Fibroblast of mammary gland (primary cell): ENCODE measurements at regions not wholly inside any gene's neighbourhood (a gene's known extent, or its start where the extent isn't known, plus 50 kb on each side); places are given as distances from the start of the nearest gene placed in this dataset.

Experiments
- DNase-seq: peaks from one replicate; pipeline ENCODE4 v3.0.0-alpha.2; 2010; ENCODE audit warnings: low read depth
- H3K4me3 ChIP-seq: 2 replicates; pipeline ENCODE4 v1.5.1; 2011; ENCODE audit warnings: low read depth, mild to moderate bottlenecking, low read length, moderate library complexity; ENCODE audit not compliant: control insufficient read depth
- CTCF ChIP-seq: conservative IDR thresholded peaks from 2 replicates; pipeline ENCODE4 v1.5.1; 2011; ENCODE audit warnings: low read depth, low read length, inconsistent platforms; ENCODE audit not compliant: control insufficient read depth, insufficient read depth

- DNase-seq: peak; percentile 55
- H3K4me3 ChIP-seq: no peak overlapping the region
- TF ChIP-seq CTCF: peak; percentile 37
Observed at GRCh38 chr14:82855912-82856391, 1322.3 kb upstream of the SEL1L start.

GRCh38 chr14:82861313-82861712 lies 1327.7 kb upstream of the SEL1L start:
- no peak overlapping the region for H3K4me3 ChIP-seq
- no peak for TF ChIP-seq CTCF
- no peak for DNase-seq

- TF ChIP-seq CTCF: no peak
- H3K4me3 ChIP-seq: no peak overlapping the region
- no peak for DNase-seq
Observed at GRCh38 chr14:82872494-82872893, 1338.8 kb upstream of the SEL1L start.

- TF ChIP-seq CTCF: no peak
- DNase-seq: no peak
- H3K4me3 ChIP-seq: no peak overlapping the region
Observed at GRCh38 chr14:82878951-82879350, 1345.3 kb upstream of the SEL1L start.

- no peak for DNase-seq
- H3K4me3 ChIP-seq: no peak overlapping the region
- TF ChIP-seq CTCF: no peak
Observed at GRCh38 chr14:82879949-82880535, 1346.4 kb upstream of the SEL1L start.

- no peak overlapping the region for H3K4me3 ChIP-seq
- no peak for TF ChIP-seq CTCF
- no peak for DNase-seq
Observed at GRCh38 chr14:82886670-82887069, 1353.0 kb upstream of the SEL1L start.

- TF ChIP-seq CTCF: no peak
- H3K4me3 ChIP-seq: no peak overlapping the region
- no peak for DNase-seq
Observed at GRCh38 chr14:82889701-82890100, 1356.0 kb upstream of the SEL1L start.
